ENCODE measurements at regions not wholly inside any gene's neighbourhood (a gene's known extent, or its start where the extent isn't known, plus 50 kb on each side); places are given as distances from the start of the nearest gene placed in this dataset.

DNA sequence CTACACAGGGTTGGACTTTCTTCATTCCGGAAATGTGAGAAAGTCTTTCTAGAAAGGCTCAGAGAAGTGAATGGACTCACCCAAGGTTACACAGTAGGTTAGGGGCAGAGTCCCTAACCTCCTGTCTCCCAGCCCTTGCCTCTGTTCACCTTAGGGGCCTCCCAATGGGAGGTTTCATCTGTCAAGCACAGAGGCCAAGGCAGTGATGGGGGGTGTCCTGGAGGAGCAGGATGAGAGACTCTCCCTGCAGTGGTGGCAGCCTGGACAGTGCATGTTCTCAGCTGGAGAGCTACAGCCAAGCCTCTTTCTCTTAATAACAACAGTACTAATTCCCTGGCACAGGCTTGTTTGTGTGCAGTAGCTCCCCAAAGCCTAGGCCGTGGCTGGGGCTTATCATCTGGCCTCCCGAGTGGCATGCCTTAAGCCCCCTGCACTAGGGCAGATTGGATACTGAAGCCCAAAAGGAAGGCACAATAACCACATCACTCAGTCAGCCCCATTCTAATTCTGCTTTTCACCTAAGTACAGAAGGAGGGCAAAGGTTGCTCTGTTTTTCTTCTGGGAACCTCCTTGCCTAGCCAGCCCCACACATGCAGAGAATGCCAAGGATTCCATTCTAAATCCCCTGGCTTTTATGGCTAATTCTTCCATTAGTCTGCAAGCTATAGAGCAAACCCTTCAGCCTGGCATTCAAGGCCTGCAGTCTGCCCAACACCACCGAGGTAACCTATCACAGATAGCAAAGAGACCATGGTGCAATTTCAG, 50.2 kb upstream of the XPA start:
- ChIA-PET POLR2A (no interaction called here), CTCF (no interaction called here)
- TF ChIP-seq SP1 (IDR thresholded peaks at IDR 0.05) (no peak), L3MBTL2 (conservative IDR thresholded peaks at IDR 0.05) (no peak), TARDBP (IDR thresholded peaks at IDR 0.05) (no peak), CTBP1 (IDR thresholded peaks at IDR 0.05; ENCODE audit: borderline replicate concordance) (no peak), FOXM1 (IDR thresholded peaks at IDR 0.05; ENCODE audit: borderline replicate concordance) (no peak), HDGF (IDR thresholded peaks at IDR 0.05; ENCODE audit: borderline replicate concordance) (no peak), ARNT (IDR thresholded peaks at IDR 0.05) (no peak), FOXK2 (IDR thresholded peaks at IDR 0.05) (no peak), LEF1 (IDR thresholded peaks at IDR 0.05; ENCODE audit: borderline replicate concordance) (no peak), PKNOX1 (IDR thresholded peaks at IDR 0.05) (no peak), ZNF384 (IDR thresholded peaks at IDR 0.05) (no peak), ELF4 (IDR thresholded peaks at IDR 0.05) (no peak), NFRKB (IDR thresholded peaks at IDR 0.05) (no peak), SUZ12 (IDR thresholded peaks at IDR 0.05) (no peak), FOXA1 (IDR thresholded peaks at IDR 0.05) (no peak), BHLHE40 (IDR thresholded peaks at IDR 0.05; ENCODE audit: borderline replicate concordance) (no peak)
- DNase-seq (ENCODE audit: extremely low spot score), result no peak

DNA sequence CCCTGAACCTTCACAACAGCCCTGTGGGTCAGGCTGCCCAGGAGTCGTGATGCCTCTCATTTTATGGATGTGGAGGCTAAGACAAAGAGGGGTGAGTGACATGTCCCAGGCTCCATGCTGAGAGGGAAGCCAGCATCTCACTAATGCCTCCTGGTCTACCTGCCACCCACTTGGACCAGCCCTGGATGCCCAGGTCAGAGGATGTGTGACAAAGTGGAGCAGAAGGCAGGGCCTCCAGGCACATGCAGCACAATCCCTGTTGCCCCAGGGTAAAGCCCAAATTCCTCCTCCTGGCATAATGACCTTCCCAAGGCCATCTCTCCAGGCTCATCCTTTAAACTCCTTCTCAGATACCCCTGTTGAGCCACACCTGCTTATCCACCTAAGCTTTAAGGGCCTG, 51.4 kb upstream of the XPA start:
- no peak for TF ChIP-seq ARNT (IDR thresholded peaks at IDR 0.05)
- TF ChIP-seq BHLHE40 (IDR thresholded peaks at IDR 0.05; ENCODE audit: borderline replicate concordance), result no peak
- TF ChIP-seq ZNF384 (IDR thresholded peaks at IDR 0.05), result no peak
- no peak for TF ChIP-seq PKNOX1 (IDR thresholded peaks at IDR 0.05)
- TF ChIP-seq CTBP1 (IDR thresholded peaks at IDR 0.05; ENCODE audit: borderline replicate concordance), result no peak
- no peak for TF ChIP-seq TARDBP (IDR thresholded peaks at IDR 0.05)
- no peak for TF ChIP-seq SUZ12 (IDR thresholded peaks at IDR 0.05)
- no peak for DNase-seq (ENCODE audit: extremely low spot score)
- ChIA-PET POLR2A (no interaction called here), CTCF (no interaction called here)

DNA sequence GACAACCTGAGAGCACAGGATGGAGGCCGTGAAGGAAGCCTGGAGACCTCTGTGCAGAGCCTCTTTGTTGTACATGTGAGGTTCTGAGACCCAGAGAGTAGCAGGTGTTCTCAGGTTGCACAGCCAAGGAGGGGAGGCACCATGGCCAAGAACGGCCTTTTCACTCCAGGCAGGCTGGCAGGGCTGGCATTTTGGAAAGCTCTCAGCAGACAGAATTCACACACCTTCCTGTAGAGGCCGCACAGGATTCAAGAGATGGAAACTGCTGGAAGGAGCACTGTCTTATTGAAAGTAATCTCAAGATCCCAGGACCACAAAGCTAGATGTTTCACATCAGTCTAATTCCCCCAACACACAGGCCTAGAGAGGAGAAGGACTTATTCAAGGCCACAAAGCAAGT, 52.8 kb upstream of the XPA start:
- DNase-seq (ENCODE audit: extremely low spot score), result no peak
- no peak for TF ChIP-seq L3MBTL2 (conservative IDR thresholded peaks at IDR 0.05)
- no peak for TF ChIP-seq BHLHE40 (IDR thresholded peaks at IDR 0.05; ENCODE audit: borderline replicate concordance)
- no peak for TF ChIP-seq SUZ12 (IDR thresholded peaks at IDR 0.05)
- ChIA-PET CTCF (no interaction called here), POLR2A (no interaction called here)

DNA sequence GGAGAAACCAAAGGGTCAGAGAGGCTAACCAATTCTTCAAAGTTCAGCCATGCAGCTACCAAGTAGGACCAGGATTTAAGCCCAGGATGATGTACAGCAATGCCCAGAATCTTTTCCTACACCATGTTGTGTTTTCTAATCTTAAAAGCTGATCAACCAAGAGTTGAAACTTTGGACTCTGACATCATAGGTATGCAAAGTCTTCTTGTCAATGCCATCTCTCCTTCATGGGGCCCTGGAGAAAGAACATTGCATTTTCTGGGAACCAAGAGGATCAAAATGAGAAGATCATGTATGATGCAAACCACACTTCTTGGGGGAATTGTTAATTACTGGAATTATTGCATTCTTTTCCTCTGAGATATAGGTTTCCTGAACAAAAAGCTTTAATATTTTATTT, 54.4 kb upstream of the XPA start:
- no peak for DNase-seq (ENCODE audit: extremely low spot score)
- POLR2A ChIA-PET, result no interaction called here
- no peak for TF ChIP-seq L3MBTL2 (conservative IDR thresholded peaks at IDR 0.05)
- no peak for TF ChIP-seq FOXK2 (IDR thresholded peaks at IDR 0.05)
- TF ChIP-seq ZNF384 (IDR thresholded peaks at IDR 0.05), result no peak
- TF ChIP-seq FOXM1 (IDR thresholded peaks at IDR 0.05; ENCODE audit: borderline replicate concordance), result no peak
- TF ChIP-seq HDGF (IDR thresholded peaks at IDR 0.05; ENCODE audit: borderline replicate concordance), result no peak
- TF ChIP-seq ELF4 (IDR thresholded peaks at IDR 0.05), result no peak
- TF ChIP-seq NFRKB (IDR thresholded peaks at IDR 0.05), result no peak
- no peak for TF ChIP-seq TARDBP (IDR thresholded peaks at IDR 0.05)
- no peak for TF ChIP-seq SUZ12 (IDR thresholded peaks at IDR 0.05)
- no peak for TF ChIP-seq LEF1 (IDR thresholded peaks at IDR 0.05; ENCODE audit: borderline replicate concordance)
- no peak for TF ChIP-seq FOXA1 (IDR thresholded peaks at IDR 0.05)
- no peak for TF ChIP-seq SP1 (IDR thresholded peaks at IDR 0.05)
- TF ChIP-seq ARNT (IDR thresholded peaks at IDR 0.05), result no peak
- TF ChIP-seq CTBP1 (IDR thresholded peaks at IDR 0.05; ENCODE audit: borderline replicate concordance), result no peak
- TF ChIP-seq BHLHE40 (IDR thresholded peaks at IDR 0.05; ENCODE audit: borderline replicate concordance), result no peak
- TF ChIP-seq PKNOX1 (IDR thresholded peaks at IDR 0.05), result no peak
- CTCF ChIA-PET, result no interaction called here

DNA sequence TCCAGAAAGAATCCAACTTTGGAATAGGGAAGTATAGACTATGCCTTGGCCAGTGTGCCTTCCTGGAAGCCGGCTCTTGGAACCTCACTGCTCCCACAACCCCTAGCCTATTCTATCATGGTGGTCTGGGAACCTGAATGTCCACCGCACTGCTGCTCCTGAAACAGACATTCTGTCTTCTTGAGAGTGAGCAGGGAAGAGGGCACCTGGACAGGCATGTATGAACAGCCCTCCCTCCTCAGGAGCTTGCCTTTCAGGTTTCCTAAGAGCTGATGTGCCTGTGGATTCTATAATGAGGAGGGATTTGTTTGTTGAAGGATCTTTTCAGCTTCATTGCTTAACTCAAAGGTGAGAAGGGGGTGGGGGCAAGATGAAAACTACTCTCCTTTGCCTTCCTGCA, 55.1 kb upstream of the XPA start:
- POLR2A ChIA-PET, result interaction anchor here (0.8 kb wide), 1 partner anchor 55 kb away, joined by 3 read pairs; the partner anchor contains the start of gene XPA
- TF ChIP-seq SP1 (IDR thresholded peaks at IDR 0.05), result no peak
- TF ChIP-seq FOXA1 (IDR thresholded peaks at IDR 0.05), result no peak
- no peak for TF ChIP-seq ELF4 (IDR thresholded peaks at IDR 0.05)
- no peak for TF ChIP-seq TARDBP (IDR thresholded peaks at IDR 0.05)
- TF ChIP-seq FOXK2 (IDR thresholded peaks at IDR 0.05), result no peak
- TF ChIP-seq HDGF (IDR thresholded peaks at IDR 0.05; ENCODE audit: borderline replicate concordance), result no peak
- no peak for TF ChIP-seq CTBP1 (IDR thresholded peaks at IDR 0.05; ENCODE audit: borderline replicate concordance)
- no peak for TF ChIP-seq L3MBTL2 (conservative IDR thresholded peaks at IDR 0.05)
- TF ChIP-seq NFRKB (IDR thresholded peaks at IDR 0.05), result no peak
- DNase-seq (ENCODE audit: extremely low spot score), result no peak
- CTCF ChIA-PET, result no interaction called here

DNA sequence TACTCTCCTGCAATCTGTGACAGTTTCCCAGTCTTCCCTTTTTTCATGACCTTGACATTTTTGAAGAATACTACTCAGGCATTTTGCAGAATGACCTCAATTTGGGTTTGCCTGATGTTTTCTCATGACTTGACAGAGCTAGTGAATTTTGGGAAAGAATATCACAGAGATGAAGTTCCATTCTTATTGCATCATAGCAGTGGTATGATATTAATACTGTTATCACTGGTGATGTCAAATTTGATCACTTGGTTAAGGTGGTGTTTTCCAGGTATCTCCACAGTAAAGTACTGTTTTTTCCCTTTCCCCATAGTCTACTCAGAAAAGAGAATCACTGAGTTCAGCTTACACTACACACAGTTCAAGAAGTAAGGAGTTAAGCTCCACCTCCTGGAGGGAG, 56.2 kb upstream of the XPA start:
- POLR2A ChIA-PET, result interaction anchor here (0.8 kb wide), 1 partner anchor 56 kb away, joined by 3 read pairs; the partner anchor contains the start of gene XPA
- CTCF ChIA-PET, result no interaction called here
- TF ChIP-seq ARNT (IDR thresholded peaks at IDR 0.05) (no peak), FOXA1 (IDR thresholded peaks at IDR 0.05) (no peak), L3MBTL2 (conservative IDR thresholded peaks at IDR 0.05) (no peak), BHLHE40 (IDR thresholded peaks at IDR 0.05; ENCODE audit: borderline replicate concordance) (no peak), ZNF384 (IDR thresholded peaks at IDR 0.05) (no peak), TARDBP (IDR thresholded peaks at IDR 0.05) (no peak), SP1 (IDR thresholded peaks at IDR 0.05) (no peak), FOXM1 (IDR thresholded peaks at IDR 0.05; ENCODE audit: borderline replicate concordance) (no peak), SUZ12 (IDR thresholded peaks at IDR 0.05) (no peak)
- DNase-seq (ENCODE audit: extremely low spot score), result no peak
